ENCODE measurements at regions not wholly inside any gene's neighbourhood (a gene's known extent, or its start where the extent isn't known, plus 50 kb on each side); places are given as distances from the start of the nearest gene placed in this dataset.

DNA sequence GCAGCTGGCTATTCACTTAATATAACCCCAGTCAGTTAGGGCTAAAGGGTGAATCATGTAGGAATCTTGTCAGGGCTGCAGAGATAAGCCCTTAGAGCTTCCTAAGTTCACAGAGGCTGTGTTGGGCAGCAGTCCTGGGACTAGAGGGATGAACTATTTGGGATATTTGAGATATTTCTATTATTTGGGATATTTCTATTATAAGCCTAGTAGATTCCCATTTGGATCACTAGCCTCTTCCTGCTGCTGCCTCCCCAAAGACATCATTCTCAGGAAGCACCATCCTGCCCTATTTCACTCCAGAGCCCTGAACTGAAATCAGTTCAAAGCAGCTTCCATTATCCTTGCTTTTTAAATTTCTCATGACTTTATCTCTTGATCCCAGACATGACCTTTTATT, 501.3 kb downstream of the NUF2 start:
- DNase-seq, result no peak

DNA sequence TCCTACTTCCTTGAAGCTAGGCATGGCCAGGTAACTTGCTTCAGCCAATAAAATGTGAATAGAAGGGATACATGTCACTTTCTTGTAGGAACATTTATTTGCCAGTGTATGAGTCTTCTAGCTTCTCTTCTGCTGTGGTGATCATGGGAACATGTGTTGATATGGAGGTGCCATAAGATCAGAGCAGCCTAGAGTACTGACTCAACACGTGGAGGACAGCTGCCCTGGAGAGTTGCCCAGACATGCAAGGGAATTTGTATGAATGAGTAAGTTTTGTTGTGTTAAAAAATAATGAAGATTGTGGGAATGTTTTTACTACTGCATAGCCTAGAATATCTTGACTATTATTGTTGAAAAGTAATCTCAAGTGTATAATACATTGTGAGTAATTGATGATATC, 502.3 kb downstream of the NUF2 start:
- DNase-seq, result no peak

DNA sequence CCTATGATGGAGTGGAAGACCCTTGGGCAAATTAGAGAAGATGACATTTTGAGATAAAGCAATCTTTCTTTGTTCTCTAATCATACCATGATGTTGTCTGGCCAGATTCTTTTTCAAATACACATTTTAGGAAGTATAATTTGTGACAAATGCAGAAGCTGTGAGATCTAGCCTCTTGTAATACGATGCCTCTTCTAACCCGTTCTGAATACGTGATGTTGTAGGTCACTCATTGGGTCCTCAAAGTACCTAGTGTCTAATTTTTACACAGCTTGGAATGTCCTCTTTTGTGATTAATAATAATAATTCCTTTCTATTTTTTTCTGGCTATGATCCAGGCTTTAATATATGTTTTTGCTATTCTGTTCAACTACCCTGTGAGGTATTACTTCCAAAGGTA, 502.7 kb downstream of the NUF2 start:
- DNase-seq, result no peak

DNA sequence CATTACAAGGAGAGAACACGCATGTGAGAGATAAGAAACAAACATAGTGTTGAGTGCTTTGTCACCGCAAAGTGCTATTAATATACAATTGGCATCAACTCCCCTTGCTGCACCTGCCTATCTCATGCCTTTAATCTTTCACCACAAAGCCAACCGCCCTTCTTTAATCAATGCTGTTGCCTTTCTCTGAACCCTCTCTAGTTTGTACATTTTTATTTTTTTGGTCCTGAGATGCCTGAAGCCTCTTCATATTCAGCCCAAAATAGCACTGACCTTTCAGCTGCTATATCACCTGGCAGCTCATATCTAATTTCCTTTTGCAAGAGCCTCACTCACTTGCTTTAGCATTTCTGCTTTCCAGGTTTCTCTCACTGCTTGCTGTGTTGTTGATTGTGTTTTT, 504.7 kb downstream of the NUF2 start:
- DNase-seq, result peak; percentile 95

DNA sequence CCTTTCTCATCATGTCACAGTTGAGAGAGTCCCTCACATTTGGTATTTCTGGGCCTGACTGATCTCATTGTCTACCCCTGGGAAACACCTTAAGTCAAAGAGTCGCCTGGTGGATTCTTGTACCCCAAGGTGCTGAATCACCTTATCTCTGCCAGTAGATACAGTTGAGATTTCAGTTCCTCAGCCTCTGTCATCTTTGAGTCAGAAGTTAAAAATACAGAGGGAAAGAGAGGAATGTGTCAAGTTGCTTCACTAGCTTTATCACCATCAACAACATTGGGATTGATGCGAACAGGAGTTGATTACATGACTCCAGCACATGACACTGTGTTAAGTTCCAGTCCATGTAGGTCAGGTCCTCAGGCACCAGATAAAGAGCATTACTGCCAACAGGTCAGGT, 513.0 kb downstream of the NUF2 start:
- DNase-seq, result no peak

DNA sequence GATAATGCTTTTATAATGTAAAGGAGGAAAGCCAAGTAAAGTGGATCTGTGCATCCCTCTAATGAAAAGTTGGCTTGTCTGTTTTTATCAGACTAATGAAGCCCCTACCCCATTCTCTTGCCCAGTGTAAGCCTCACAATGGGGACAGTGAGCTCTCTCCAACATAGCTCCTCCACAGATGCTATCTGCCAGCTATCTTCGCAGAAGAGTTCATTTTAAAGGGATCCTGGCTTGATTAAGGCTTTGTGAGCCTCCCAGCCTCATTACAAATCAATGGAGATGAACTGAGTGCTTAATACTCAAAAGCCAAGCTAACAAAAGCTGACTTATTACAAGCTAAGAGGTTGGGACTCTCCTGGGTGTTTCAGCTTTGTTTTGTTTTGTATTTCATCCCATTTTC, 514.7 kb downstream of the NUF2 start:
- no peak for DNase-seq

DNA sequence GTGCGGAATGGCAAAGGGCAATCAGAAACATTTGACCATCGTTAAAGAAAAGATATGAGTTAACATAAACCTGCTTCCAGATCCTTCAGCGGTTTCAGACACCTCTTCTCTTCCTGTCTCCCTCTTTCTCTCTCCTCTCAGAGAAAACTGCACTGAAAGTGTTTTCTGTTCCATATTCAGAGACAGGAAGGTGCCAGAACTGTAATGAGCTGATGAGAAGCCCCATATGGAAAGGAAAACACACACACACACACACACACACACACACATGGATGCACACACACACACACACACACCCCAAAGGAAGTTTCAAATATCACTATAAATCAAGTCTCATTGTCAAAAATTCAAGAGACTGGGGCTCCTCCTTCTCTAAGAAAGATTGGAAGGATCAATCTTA, 515.5 kb downstream of the NUF2 start:
- DNase-seq, result no peak

DNA sequence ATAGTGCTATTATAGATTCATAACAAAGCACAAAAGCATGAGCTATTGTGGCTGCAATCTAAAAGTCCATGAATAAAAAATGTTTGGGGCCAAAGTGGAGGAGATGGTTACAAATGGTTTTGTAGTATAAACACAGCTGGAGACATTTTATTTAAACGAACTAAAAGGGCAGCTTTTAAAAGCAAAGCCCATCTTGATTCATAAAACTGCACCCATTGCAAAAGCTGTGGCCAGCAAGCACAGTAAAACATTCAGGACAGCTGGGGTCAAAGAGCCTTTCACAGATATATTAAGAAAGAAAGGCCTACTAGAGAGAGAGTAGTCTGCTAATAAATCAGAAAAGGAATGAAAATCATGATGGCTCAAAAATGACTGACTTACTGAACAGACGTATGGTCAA, 520.8 kb downstream of the NUF2 start:
- DNase-seq, result no peak

DNA sequence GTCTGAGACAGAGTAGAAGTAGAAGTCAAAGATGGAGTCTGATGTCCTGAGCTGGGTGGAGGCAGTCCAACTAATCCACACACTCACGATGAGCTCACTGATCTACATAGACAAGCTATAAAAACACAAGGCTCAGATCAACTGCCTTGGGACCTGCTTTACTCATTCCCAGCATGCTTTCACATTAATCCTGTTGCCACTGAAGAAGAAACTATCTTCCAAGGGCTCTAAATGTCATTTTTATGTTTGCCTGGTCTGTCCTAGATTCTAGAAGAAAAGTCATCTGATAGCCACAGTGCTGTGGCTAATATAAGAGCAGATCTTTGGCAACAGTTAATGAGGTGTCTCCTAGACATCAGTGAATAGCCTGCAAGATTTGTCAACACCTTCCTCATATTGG, 522.7 kb downstream of the NUF2 start:
- DNase-seq, result no peak

DNA sequence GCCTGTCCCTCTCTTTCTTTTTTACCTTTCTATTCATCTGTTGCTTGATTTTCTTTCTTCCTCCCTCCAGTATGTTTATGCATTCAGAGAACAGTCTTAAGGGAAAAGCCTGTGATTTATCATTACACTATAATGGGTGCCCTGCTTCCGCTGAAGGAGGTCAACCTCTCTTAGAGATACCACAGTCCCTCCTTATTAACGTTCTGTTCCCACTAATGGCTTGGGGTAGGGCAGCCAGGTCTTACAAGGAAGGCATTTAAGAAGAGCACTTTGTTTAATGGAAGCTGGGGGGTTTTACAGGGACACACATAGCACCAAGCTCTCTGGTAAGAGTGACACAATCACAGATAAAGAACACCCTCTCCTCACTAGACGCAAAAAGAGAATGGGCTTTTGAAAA, 523.5 kb downstream of the NUF2 start:
- no peak for DNase-seq

DNA sequence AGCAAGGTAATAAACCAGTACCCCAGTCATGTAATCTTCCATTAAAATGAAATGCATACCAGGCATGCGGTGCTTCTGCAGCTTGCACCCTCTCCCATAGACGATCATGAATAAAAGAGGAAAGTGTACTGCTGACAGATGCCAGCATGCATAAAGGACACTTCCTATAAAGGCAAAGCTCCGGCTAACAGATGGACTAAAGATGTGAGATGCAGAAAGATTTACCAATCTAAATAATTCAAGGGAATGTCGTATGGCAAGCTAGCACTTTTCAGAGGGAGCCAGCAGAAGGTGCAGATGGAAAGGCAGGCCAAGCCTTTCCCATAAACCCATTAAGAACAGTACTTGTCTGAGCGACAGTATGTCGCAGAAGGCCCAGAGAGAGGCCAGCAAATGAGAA, 542.0 kb downstream of the NUF2 start:
- DNase-seq, result no peak

DNA sequence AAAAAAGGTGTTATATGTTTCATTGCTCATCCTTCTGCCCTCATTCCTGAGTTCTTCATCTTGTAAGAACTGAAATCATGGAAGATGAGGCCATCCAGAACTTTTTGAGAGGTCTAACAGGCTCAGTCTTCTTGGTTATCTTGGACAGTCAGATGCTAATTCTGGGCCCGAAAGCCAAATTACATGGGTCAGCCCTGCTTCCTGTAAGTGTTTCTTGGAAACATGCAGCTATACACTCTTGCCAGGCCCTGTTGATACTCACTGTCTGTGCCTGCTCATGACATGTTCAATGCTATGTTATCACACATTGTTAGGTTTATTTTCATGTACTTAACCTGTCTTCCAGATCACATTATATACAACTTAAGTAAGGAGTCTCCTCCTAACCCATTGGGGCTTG, 542.5 kb downstream of the NUF2 start:
- no peak for DNase-seq

DNA sequence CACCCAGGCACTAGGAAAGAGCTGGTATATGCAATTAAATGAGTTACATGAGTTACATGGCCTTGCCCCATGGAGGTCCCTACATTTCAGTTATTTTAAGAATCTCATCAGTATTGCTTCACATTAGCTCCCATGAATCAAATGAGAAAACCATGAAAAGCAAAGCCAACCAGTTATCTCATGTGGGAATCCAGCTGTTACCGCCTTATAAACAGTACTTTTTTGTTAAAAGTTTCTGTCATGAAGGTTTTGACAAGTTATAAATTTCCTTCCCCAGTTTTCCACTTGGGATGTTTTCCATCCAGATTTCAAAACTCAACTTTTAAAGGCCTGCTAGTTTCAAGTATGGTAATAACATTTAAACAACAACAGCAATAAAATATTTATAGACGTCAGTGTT, 544.8 kb downstream of the NUF2 start:
- DNase-seq, result no peak

DNA sequence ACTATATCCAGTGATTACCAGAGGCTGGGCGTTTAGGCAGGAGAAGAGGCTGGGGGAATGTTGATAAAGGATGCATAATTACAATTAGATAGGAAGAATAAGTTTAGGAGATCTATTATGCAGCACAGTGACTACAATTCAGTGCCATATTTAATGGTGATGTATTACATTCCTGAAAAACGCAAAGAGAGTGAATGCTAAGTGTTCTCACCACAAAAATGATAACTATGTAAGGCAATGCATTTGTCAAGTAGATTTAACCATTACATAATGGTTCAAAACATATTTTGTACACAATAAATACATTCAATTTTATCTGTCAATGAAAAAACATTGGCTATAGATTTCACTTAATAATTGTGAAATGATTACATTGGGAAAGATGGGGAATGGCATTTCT, 548.9 kb downstream of the NUF2 start:
- no peak for DNase-seq

DNA sequence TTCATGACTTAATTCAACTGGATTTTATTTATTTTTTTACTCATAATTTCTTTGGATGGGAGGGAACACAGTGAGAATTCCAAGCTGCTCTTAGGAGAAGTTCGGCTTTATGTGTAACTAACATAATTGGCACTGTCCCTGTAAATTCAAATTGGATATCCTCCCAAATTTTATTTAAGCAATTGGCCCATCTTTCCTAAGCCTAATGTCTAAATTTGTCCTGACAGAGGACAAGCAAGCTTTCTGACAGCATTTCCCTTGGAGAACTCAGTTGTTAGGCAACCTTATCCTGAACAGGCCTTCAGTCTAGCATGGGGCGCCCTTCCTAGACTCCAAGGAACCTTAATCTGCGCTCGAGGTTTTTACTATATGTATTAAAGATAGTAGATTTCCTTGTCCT, 550.3 kb downstream of the NUF2 start:
- DNase-seq, result no peak

DNA sequence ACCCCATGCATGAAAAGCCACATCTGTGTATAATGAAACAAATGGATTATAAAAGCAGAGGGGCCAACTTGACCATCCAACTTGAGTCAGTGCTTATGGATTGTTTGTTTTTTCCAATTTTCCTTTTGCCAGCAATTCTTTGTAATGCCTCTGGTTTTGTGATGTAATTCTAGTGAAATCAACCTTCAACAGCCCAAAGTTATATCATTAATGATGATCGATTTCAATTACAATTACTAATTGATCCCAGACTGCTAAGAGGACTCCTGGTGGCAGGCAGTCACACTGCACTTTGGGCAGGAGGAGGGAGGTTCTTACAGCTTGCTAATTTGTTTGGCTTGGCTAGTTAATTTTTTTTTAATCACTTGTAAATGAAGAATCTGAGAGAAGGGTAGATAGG, 552.3 kb downstream of the NUF2 start:
- DNase-seq, result no peak

DNA sequence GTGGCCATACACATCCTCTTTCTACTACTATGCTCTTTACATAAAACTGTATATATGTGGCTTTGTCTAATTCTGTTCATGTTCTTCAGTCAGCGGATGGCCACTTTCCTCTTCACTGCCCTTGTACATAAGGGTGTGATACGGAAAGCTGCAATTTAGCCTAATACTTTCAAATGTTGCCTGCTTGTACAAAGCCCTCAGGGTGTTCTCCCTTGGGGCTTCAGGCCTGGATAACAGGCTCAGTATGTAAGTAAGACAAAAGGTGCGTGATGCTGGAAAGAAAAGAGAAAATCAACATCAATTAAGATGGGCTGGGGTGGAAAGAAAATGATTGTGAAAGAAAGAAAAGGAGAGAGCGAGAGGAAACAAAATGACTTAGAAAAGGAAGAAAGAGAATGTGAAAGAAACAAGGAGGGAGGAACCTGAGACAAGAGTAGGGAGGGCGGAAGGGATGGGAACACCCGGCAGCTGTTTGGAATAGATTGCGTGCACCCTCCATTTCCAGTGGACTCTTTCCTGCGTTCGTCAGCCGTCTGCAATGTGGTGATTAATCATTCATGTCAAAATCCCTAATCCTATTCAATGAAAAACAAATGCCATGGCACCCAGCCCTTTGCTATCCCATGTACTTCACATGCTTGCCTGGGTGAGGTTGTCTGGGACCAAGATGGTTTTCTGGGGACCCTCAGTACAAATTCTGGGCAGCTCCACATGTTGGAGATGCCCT, 553.6 kb downstream of the NUF2 start:
- DNase-seq, result no peak

DNA sequence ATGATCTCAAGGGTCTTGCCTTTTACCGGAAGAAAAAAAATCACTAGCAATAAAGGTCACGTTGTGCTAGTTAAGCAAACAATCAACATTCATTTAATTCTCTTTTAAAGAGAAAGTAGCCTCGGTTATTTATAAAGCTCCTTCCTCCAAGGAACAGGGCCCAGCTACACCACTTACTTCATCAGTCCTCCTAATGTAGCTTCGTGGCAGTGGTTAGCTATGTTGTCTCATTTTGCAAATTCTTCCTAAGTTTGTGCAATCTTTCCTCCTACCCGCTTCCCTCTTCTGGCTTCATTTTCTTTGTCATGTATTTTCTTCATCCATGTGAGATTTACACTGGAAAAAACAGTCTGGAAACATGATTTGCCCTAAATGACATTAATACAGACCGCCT, 554.2 kb downstream of the NUF2 start:
- DNase-seq, result no peak

DNA sequence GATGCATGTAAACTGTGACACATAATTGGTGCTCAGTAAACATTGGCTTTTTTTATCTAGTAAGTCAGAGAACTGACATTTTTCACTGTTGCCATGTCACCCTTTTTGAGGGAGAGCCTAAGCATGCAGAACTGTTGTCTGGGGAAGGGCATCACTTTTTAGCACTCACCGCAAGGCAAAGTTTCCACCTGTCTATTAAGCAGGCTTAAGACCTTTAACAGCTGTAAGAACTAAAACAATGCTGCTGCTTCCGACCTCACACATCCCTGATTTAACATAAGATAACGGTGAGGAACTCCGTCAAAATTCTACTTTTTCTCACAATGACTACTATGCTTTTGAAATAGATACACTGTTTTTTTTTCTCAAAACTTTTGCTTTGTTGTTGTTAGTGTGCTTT, 554.8 kb downstream of the NUF2 start:
- no peak for DNase-seq

DNA sequence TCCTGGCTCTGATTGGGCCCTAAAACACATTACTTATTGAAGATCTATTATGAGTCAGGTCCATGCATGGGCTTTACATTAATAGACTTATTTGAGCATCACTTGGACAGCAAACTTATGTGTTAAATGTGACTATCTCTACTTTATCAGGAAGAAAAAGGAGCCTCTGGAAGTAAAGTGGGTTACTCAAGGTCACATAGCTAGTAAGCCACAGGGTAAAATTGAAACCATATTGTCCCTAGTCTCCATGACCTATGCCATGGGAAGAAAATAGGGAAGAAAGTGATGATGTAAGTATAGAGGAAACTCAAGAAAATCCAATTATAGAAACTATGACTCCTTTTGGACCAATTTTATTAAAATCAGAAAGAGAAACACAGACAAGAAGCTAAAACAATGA, 555.3 kb downstream of the NUF2 start:
- no peak for DNase-seq

DNA sequence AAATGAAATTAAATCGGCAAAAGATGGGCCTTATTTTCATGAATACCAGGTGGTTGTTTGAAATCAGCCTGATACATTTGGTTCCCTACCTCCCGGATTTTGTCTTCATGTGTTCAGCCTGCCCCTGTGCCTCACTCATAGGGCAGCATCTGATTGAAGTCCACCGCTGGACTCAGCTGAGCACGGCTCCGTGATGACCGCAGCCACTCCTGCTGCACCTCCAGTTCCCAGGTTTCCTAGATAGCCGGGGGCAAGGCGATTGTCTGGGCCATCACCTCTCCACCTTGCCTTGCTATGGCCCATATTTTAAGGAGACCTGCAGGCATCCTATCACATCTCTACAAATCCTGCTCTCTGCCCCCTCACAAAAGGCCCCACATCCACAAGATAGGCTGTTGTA, 563.8 kb downstream of the NUF2 start:
- no peak for DNase-seq

DNA sequence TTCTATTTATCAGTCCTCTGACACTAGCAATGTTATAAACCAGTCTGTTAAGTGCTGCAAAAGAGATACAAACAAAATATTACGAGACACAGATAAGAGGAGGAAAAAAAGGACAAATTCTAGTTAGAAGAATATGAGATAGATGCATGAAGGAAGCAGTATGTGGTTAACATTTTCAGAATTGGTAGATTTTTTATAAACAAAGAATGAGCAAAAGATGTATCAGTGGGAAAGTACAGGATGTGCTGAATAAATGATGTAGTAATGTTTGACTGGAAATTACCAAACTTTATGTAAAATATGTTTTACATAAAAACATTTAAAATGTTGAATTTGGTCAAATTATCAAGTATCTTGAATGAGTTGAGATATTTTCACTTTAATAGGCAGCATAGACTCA, 574.2 kb downstream of the NUF2 start:
- no peak for DNase-seq

DNA sequence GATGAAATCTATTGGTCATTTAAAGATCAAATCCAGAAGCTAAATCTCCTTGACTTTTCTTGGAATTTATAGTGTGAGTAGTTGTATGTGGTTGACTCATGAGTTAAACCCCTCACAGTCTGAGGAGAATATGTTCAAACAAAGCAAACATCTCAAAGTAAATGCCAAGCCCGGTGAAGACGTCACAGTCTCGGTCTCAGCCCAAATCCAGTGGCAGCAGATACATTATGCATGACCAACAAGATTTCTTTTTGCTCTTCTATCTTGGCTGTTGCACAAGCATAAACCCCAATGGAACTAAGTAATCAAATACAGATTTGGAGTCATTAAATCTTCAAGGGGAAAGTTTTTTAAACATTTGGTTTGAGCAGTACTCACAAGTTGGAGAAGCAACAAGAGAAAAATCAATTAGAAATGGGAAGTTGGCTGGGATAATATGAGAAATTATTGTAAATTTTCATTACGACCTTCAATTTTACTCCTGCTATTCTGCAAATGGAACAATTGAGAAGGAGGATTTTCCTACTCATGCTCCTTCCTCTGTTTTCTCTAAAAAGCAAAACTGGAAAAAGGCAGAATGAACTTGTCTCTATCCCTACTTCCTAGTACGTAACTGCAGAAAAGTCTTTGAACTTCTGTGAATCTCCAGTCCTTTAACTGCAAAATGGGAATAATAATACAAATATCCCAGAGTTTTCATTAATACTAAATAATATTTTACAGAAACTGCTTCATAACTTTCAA, 575.8 kb downstream of the NUF2 start:
- DNase-seq, result no peak

DNA sequence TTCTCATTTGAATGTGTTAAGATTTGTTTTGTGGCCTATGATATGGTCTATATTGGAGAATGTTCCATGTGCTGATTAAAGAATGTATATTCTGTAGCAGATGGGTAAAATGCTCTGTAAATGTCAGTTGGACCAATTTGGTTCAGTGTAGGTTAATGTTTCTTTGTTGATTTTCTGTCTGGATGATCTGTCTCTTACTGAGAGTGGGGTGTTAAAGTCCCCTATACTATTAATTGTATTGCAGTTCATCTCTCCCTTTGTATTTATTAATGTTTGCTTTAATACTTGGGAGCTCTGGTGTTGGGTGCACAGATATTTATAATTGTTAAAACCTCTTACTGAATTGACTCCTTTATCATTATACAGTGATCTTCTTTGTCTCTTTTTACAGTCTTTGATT, 584.5 kb downstream of the NUF2 start:
- no peak for DNase-seq

Data from NCI-H1092 treated with DMSO at 0.1 percent for 48 hours (cell line).